H9 (cell line): ENCODE measurements at regions not wholly inside any gene's neighbourhood (a gene's known extent, or its start where the extent isn't known, plus 50 kb on each side); places are given as distances from the start of the nearest gene placed in this dataset.
"Not testable (repeated sequence)": the region's sequence is repeated elsewhere in the genome, so short reads cannot be mapped to it uniquely, and the experiment has no call there.

Experiments
- DNase-seq: peaks from one replicate; pipeline ENCODE4 v3.0.0-alpha.2; 2017
- H2AFZ ChIP-seq: one replicate; pipeline ENCODE4 v1.6.1; 2013; ENCODE audit warnings: mild to moderate bottlenecking, low read length, control low read depth, moderate library complexity
- H2AK5ac ChIP-seq: 2 replicates; pipeline ENCODE4 v1.6.1; 2013; ENCODE audit warnings: low read length, control low read depth, mixed read lengths; ENCODE audit not compliant: insufficient read length
- H2BK120ac ChIP-seq: one replicate; pipeline ENCODE4 v1.6.1; 2013; ENCODE audit warnings: low read depth, mild to moderate bottlenecking, low read length, control low read depth, inconsistent platforms; ENCODE audit not compliant: poor library complexity, severe bottlenecking
- H2BK12ac ChIP-seq: 2 replicates; pipeline ENCODE4 v1.6.1; 2013; ENCODE audit warnings: low read length, control low read depth, mixed read lengths, low read depth; ENCODE audit not compliant: insufficient read length
- H2BK15ac ChIP-seq: 2 replicates; pipeline ENCODE4 v1.6.1; 2013; ENCODE audit warnings: low read depth, low read length, control low read depth
- H2BK20ac ChIP-seq: one replicate; pipeline ENCODE4 v1.6.1; 2013; ENCODE audit warnings: low read depth, mild to moderate bottlenecking, low read length, control low read depth, inconsistent platforms; ENCODE audit not compliant: poor library complexity, severe bottlenecking
- H2BK5ac ChIP-seq: 2 replicates; pipeline ENCODE4 v1.6.1; 2013; ENCODE audit warnings: low read length, control low read depth, mixed read lengths; ENCODE audit not compliant: insufficient read length
- H3K14ac ChIP-seq: 2 replicates; pipeline ENCODE4 v1.6.1; 2013; ENCODE audit warnings: low read length, control low read depth; ENCODE audit not compliant: insufficient read depth
- H3K18ac ChIP-seq: 2 replicates; pipeline ENCODE4 v1.6.1; 2013; ENCODE audit warnings: low read depth, mild to moderate bottlenecking, mixed read lengths, low read length, control low read depth; ENCODE audit not compliant: insufficient read length
- H3K23ac ChIP-seq: 2 replicates; pipeline ENCODE4 v1.6.1; 2013; ENCODE audit warnings: low read length, control low read depth, mixed read lengths, low read depth; ENCODE audit not compliant: insufficient read length
- H3K23me2 ChIP-seq: 2 replicates; pipeline ENCODE4 v1.6.1; 2013; ENCODE audit warnings: low read depth, mild to moderate bottlenecking, mixed read lengths, low read length, control low read depth; ENCODE audit not compliant: insufficient read length, poor library complexity, severe bottlenecking
- H3K27ac ChIP-seq: 2 replicates; pipeline ENCODE4 v1.5.1; 2013; ENCODE audit warnings: low read length, control low read depth, mixed read lengths, low read depth; ENCODE audit not compliant: insufficient read length
- H3K27me3 ChIP-seq: 2 replicates; pipeline ENCODE4 v1.6.1; 2013; ENCODE audit warnings: low read length, control low read depth, inconsistent platforms; ENCODE audit not compliant: insufficient read depth
- H3K4ac ChIP-seq: 2 replicates; pipeline ENCODE4 v1.6.1; 2013; ENCODE audit warnings: low read depth, mild to moderate bottlenecking, control low read depth, inconsistent platforms, low read length, moderate library complexity
- H3K4me1 ChIP-seq: 2 replicates; pipeline ENCODE4 v1.6.1; 2013; ENCODE audit warnings: low read length, control low read depth, inconsistent platforms; ENCODE audit not compliant: insufficient read depth
- H3K4me2 ChIP-seq: 2 replicates; pipeline ENCODE4 v1.6.1; 2013; ENCODE audit warnings: low read length, control low read depth, mixed read lengths; ENCODE audit not compliant: insufficient read length, insufficient read depth
- H3K56ac ChIP-seq: 2 replicates; pipeline ENCODE4 v1.6.1; 2013; ENCODE audit warnings: low read depth, mild to moderate bottlenecking, mixed read lengths, low read length, control low read depth; ENCODE audit not compliant: insufficient read length
- H3K79me1 ChIP-seq: 2 replicates; pipeline ENCODE4 v1.6.1; 2013; ENCODE audit warnings: low read depth, mild to moderate bottlenecking, moderate library complexity, low read length, control low read depth, inconsistent platforms; ENCODE audit not compliant: insufficient read depth, poor library complexity, severe bottlenecking
- H3K79me2 ChIP-seq: 2 replicates; pipeline ENCODE4 v1.6.1; 2013; ENCODE audit warnings: low read length, control low read depth, inconsistent platforms; ENCODE audit not compliant: insufficient read depth
- H3K9ac ChIP-seq: 2 replicates; pipeline ENCODE4 v1.6.1; 2013; ENCODE audit warnings: low read length, control low read depth, mixed read lengths; ENCODE audit not compliant: insufficient read length; ENCODE audit errors: extremely low read depth
- H3K9me3 ChIP-seq: one replicate; pipeline ENCODE4 v1.6.1; 2013; ENCODE audit warnings: low read depth, low read length, inconsistent platforms; ENCODE audit not compliant: control insufficient read depth
- H3T11ph ChIP-seq: one replicate; pipeline ENCODE4 v1.6.1; 2013; ENCODE audit warnings: mild to moderate bottlenecking, low read length, control low read depth, inconsistent platforms
- H4K20me1 ChIP-seq: one replicate; pipeline ENCODE4 v1.6.1; 2013; ENCODE audit not compliant: control insufficient read depth, insufficient read length, insufficient read depth
- H4K5ac ChIP-seq: 2 replicates; pipeline ENCODE4 v1.6.1; 2013; ENCODE audit warnings: low read depth, mild to moderate bottlenecking, mixed read lengths, low read length, control low read depth; ENCODE audit not compliant: insufficient read length
- H4K8ac ChIP-seq: replicated peaks from 2 replicates; pipeline ENCODE4 v1.6.1; 2013; ENCODE audit warnings: low read length, control low read depth, mixed read lengths, low read depth; ENCODE audit not compliant: insufficient read length
- H4K91ac ChIP-seq: 2 replicates; pipeline ENCODE4 v1.6.1; 2013; ENCODE audit warnings: low read depth, mild to moderate bottlenecking, moderate library complexity, mixed read lengths, low read length, control low read depth; ENCODE audit not compliant: insufficient read length
- H3K27ac Mint-ChIP-seq, 3 experiments: 2 replicates in 2 of 3; 3 replicates in 1 of 3; pipeline ENCODE4 v1.8.0; 2020 to 2021; ENCODE audit warnings: mixed read lengths in 3 of 3, mild to moderate bottlenecking in 1 of 3, moderate library complexity in 1 of 3
- H3K27me3 Mint-ChIP-seq: 2 replicates; pipeline ENCODE4 v1.8.0; 2021; ENCODE audit warnings: low read depth, mild to moderate bottlenecking, moderate library complexity, mixed read lengths
- H3K36me3 Mint-ChIP-seq, 3 experiments: 2 replicates in 2 of 3; 3 replicates in 1 of 3; pipeline ENCODE4 v1.8.0; 2020 to 2021; ENCODE audit warnings: low read depth in 3 of 3, mixed read lengths in 3 of 3; ENCODE audit not compliant: insufficient read depth in 1 of 3
- H3K4me1 Mint-ChIP-seq, 2 experiments: 2 replicates each; pipeline ENCODE4 v1.8.0; 2020; ENCODE audit warnings: mixed read lengths in 2 of 2
- H3K4me3 Mint-ChIP-seq, 2 experiments: 2 replicates in 1 of 2; 3 replicates in 1 of 2; pipeline ENCODE4 v1.8.0; 2020 to 2021; ENCODE audit warnings: mild to moderate bottlenecking in 2 of 2, mixed read lengths in 2 of 2, moderate library complexity in 1 of 2
- H3K9me3 Mint-ChIP-seq, 2 experiments: 2 replicates in 1 of 2; 3 replicates in 1 of 2; pipeline ENCODE4 v1.8.0; 2020; ENCODE audit warnings: mild to moderate bottlenecking in 2 of 2, mixed read lengths in 2 of 2, moderate library complexity in 1 of 2
- WGBS: extraction: QIAGEN DNeasy Blood & Tissue Kit; methylation state at CpG from one replicate; pipeline ENCODE4 v1.1.7; 2013; ENCODE audit warnings: missing lambda C conversion rate, low lambda C conversion rate, mixed read lengths; ENCODE audit not compliant: insufficient read length; ENCODE audit errors: extremely low coverage; 5-methylcytosine and 5-hydroxymethylcytosine counted together

DNA sequence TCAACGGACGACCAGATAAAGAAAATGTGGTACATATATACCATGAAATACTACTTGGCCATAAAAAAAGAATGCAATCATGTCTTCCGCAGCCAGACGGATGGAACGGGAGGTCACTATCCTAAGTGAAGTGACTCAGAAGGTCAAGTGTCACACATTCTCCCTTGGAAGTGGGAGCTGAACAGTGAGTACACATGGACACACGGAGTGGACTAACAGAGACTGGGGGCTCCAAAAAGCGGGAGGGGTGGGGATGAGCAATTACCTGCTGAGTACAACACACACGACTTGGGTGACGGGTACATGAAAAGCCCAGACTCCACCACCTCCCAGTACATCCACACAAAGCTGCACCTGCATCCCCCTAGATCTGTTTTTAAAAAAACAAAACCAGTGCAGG lies 62.5 kb upstream of the TNK2 start:
- H2AFZ ChIP-seq, H3K4me2 ChIP-seq, H3K23me2 ChIP-seq, H4K91ac ChIP-seq, H4K8ac ChIP-seq, H4K5ac ChIP-seq, H2BK12ac ChIP-seq, H3K79me1 ChIP-seq, H3K27me3 Mint-ChIP-seq, H4K20me1 ChIP-seq, H3K14ac ChIP-seq, H3K23ac ChIP-seq, H3K4me1 ChIP-seq, H2BK120ac ChIP-seq, H3K18ac ChIP-seq, H3K9ac ChIP-seq, H2BK15ac ChIP-seq, DNase-seq, H3K79me2 ChIP-seq, H3K56ac ChIP-seq, H2BK5ac ChIP-seq, H3K9me3 Mint-ChIP-seq, H2AK5ac ChIP-seq, H3K4ac ChIP-seq, H3K27ac ChIP-seq, H2BK20ac ChIP-seq, H3K4me1 Mint-ChIP-seq, H3K27ac Mint-ChIP-seq, H3T11ph ChIP-seq, H3K9me3 ChIP-seq, H3K27me3 ChIP-seq, H3K4me3 Mint-ChIP-seq: not testable (repeated sequence)
- WGBS, result no CpG with 5 or more reads among the region's 9 CpGs
- peaks cover 22 to 54% (median 52%) of the 10 kb centered on the region in 3 experiments for H3K36me3 Mint-ChIP-seq

DNA sequence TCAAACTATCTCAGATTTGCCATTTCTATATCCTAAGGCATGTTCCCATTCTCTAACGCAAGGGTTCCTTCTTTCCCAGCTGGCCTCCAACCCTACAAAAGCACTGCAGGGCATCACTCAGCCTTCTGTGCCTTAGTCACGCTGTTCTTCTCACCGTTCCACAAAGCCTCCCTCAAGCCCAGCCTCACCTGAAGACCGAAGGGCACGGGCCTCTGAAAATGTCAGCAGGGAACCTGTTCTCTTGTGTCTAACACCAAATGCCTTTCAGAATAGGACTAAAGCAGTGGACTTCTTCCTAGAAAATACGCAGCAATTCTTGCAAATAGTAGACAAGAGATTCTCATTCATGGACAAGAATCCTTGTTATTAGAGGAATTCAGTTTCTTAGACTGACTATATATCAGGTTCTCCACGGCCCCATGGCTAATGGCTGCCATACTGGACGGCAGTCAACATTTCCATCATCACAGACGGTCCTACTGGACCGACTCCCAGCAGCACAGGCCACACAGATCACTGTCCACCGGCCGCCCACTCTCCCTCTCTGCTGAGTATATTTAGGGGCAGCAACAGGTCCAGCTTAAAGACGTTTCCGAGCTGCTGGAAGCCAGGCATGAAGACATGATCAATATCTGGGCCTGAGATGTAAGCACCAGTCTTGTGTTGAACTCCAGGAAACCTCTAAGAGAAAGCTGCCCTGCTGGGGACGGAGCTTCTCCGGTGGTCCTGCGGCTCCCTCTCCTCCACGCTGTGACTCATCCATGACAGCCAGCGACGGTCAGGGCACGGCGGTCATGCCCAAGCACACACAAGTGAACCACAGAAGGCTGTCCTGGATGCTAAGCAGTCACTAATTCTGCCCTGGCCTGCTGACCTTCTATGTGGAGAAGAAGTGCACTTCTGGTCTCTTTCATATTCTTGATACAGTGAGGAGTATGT lies 61.8 kb upstream of the TNK2 start:
- not testable (repeated sequence) for H3K14ac ChIP-seq, H4K5ac ChIP-seq, H3K79me1 ChIP-seq, H3K9me3 Mint-ChIP-seq, H2AK5ac ChIP-seq, H3K4ac ChIP-seq, H3K56ac ChIP-seq, H2BK15ac ChIP-seq, H3K4me2 ChIP-seq, H3K27ac Mint-ChIP-seq, H3K27me3 Mint-ChIP-seq, H2BK12ac ChIP-seq, H3K4me1 Mint-ChIP-seq, H3K79me2 ChIP-seq, H3K23ac ChIP-seq, H3T11ph ChIP-seq, H4K8ac ChIP-seq, H4K20me1 ChIP-seq, H2BK20ac ChIP-seq, H2AFZ ChIP-seq, H3K4me1 ChIP-seq, H3K9ac ChIP-seq, H4K91ac ChIP-seq, H2BK5ac ChIP-seq, H3K9me3 ChIP-seq, DNase-seq, H3K18ac ChIP-seq, H3K27me3 ChIP-seq, H3K4me3 Mint-ChIP-seq, H3K27ac ChIP-seq, H2BK120ac ChIP-seq, H3K23me2 ChIP-seq
- WGBS, result no CpG with 5 or more reads among the region's 22 CpGs
- peaks cover 26 to 53% (median 51%) of the 10 kb centered on the region in 3 experiments for H3K36me3 Mint-ChIP-seq
